Thoracic aorta (tissue), 2 donors: ENCODE measurements at regions not wholly inside any gene's neighbourhood (a gene's known extent, or its start where the extent isn't known, plus 50 kb on each side); places are given as distances from the start of the nearest gene placed in this dataset.

ENCODE experiments used
- ATAC-seq: fragments of 150-250 bp; one replicate; pipeline ENCODE4 v1.8.0; 2017; ENCODE audit warnings: low read depth; ENCODE audit not compliant: insufficient number of reproducible peaks, low FRiP score
- DNase-seq: peaks from one replicate; pipeline ENCODE4 v3.0.0-alpha.2; 2020; ENCODE audit warnings: low spot score
- H3K27ac ChIP-seq, 2 donors: fragments of 200-600 bp; sonication (generic); 1 replicate in 1 of 2; 2 replicates in 1 of 2; pipeline ENCODE4 v1.5.1; 2016; ENCODE audit warnings: mild to moderate bottlenecking in 2 of 2, moderate library complexity in 2 of 2
- H3K27me3 ChIP-seq: fragments of 200-600 bp; sonication (generic); replicated peaks from 2 replicates; pipeline ENCODE4 v1.6.0; 2016; ENCODE audit warnings: mild to moderate bottlenecking; ENCODE audit not compliant: insufficient read depth
- H3K36me3 ChIP-seq: fragments of 200-600 bp; sonication (generic); one replicate; pipeline ENCODE4 v1.5.1; 2016
- H3K4me1 ChIP-seq, 2 donors: fragments of 200-600 bp; sonication (generic); 1 replicate in 1 of 2; 2 replicates in 1 of 2; pipeline versions ENCODE4 v1.5.1 to v1.6.0; 2016; ENCODE audit warnings: low read depth in 2 of 2, mild to moderate bottlenecking in 1 of 2; ENCODE audit not compliant: control insufficient read depth in 1 of 2
- H3K4me3 ChIP-seq: fragments of 200-600 bp; sonication (generic); 2 replicates; pipeline ENCODE4 v1.5.1; 2016; ENCODE audit warnings: mild to moderate bottlenecking
- H3K9me3 ChIP-seq: fragments of 200-600 bp; sonication (generic); 2 replicates; pipeline ENCODE4 v1.5.1; 2016
- TF ChIP-seq, protein P1 (sequence below): fragments of 200-600 bp; sonication (generic); IDR thresholded peaks from one replicate; pipeline ENCODE4 v1.5.1; 2019; ENCODE audit warnings: antibody characterized with exemption

- H3K27ac ChIP-seq, result no peak overlapping the region
- DNase-seq (no peak), ATAC-seq (no peak)
- peaks cover 0 to 6% of the 10 kb centered on the region in 2 donors for H3K4me1 ChIP-seq
- TF ChIP-seq, protein P1, sequence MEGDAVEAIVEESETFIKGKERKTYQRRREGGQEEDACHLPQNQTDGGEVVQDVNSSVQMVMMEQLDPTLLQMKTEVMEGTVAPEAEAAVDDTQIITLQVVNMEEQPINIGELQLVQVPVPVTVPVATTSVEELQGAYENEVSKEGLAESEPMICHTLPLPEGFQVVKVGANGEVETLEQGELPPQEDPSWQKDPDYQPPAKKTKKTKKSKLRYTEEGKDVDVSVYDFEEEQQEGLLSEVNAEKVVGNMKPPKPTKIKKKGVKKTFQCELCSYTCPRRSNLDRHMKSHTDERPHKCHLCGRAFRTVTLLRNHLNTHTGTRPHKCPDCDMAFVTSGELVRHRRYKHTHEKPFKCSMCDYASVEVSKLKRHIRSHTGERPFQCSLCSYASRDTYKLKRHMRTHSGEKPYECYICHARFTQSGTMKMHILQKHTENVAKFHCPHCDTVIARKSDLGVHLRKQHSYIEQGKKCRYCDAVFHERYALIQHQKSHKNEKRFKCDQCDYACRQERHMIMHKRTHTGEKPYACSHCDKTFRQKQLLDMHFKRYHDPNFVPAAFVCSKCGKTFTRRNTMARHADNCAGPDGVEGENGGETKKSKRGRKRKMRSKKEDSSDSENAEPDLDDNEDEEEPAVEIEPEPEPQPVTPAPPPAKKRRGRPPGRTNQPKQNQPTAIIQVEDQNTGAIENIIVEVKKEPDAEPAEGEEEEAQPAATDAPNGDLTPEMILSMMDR, result no peak
- no peaks in the 10 kb centered on the region for H3K9me3 ChIP-seq
- H3K4me3 ChIP-seq, result no peak overlapping the region
- no peaks in the 10 kb centered on the region for H3K36me3 ChIP-seq
- no peaks in the 10 kb centered on the region for H3K27me3 ChIP-seq
These were observed 212.3 kb upstream of the HSF2 start for GRCh38 chr6:122187186-122187585.

GRCh38 chr6:122198922-122199321, 200.5 kb upstream of the HSF2 start:
- Histone ChIP-seq H3K9me3 (no peaks in the 10 kb centered on the region), H3K4me3 (no peak overlapping the region), H3K27ac (no peak overlapping the region), H3K27me3 (no peaks in the 10 kb centered on the region), H3K4me1 (peaks cover 10 to 17% of the 10 kb centered on the region in 2 donors), H3K36me3 (no peaks in the 10 kb centered on the region)
- ATAC-seq (no peak), DNase-seq (no peak)
- TF ChIP-seq, protein P1, result no peak

DNA sequence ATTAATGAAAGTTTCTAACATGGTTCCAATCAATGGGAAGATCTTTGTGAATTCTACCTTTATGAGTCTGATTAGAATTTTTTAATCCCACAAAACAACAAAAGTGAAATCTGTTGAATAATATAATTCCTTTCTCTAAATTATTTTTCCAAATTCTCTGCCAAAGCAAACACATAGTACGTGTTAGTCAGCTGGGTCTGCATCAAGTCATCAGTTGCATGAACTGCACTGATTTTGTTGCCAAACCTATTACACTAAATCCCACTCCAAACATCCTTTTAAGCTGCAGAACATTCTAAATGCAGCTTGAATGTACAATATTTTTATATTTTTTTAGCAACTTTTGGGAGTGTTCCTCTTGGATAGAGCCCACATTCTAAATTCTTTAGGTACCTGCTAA, 199.0 kb upstream of the HSF2 start:
- Histone ChIP-seq H3K27me3 (no peaks in the 10 kb centered on the region), H3K9me3 (no peaks in the 10 kb centered on the region), H3K36me3 (no peaks in the 10 kb centered on the region), H3K4me3 (no peak overlapping the region), H3K4me1 (peaks cover 10 to 17% of the 10 kb centered on the region in 2 donors), H3K27ac (no peak overlapping the region)
- TF ChIP-seq, protein P1, result no peak
- ATAC-seq (no peak), DNase-seq (no peak)

- no peaks in the 10 kb centered on the region for H3K27me3 ChIP-seq
- H3K36me3 ChIP-seq, result no peaks in the 10 kb centered on the region
- ATAC-seq (no peak), DNase-seq (no peak)
- H3K4me1 ChIP-seq, result peaks cover 6% of the 10 kb centered on the region in 2 donors
- H3K4me3 ChIP-seq, result no peak overlapping the region
- no peak overlapping the region for H3K27ac ChIP-seq
- TF ChIP-seq, protein P1, result no peak
- H3K9me3 ChIP-seq, result no peaks in the 10 kb centered on the region
These were observed 196.8 kb upstream of the HSF2 start for GRCh38 chr6:122202576-122203137.

DNA sequence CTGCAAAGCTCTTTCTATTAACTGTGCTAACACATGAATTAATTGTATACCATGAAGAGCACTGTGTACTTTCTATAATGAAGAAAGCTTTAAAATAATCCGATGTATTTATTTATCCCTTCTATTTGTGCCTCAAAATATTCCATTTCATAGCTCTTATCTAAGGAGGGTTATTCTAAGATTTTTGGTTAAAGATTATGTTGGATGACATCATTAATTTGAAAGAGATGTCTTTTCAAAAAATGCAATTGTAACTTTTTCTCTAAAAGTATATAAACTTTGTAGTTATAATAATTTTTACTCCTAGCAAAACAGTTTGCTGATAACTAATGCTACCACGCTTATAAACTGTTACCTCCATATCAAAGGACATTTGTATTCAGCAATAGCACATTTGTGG, 192.4 kb upstream of the HSF2 start:
- no peak for DNase-seq
- no peaks in the 10 kb centered on the region for H3K9me3 ChIP-seq
- no peak overlapping the region for H3K4me3 ChIP-seq
- H3K27ac ChIP-seq, result no peak overlapping the region
- no peaks in the 10 kb centered on the region for H3K4me1 ChIP-seq
- ATAC-seq, result no peak
- TF ChIP-seq, protein P1, result no peak
- H3K27me3 ChIP-seq, result no peaks in the 10 kb centered on the region
- H3K36me3 ChIP-seq, result no peaks in the 10 kb centered on the region
